Liver (tissue), 3 donors: ENCODE measurements at regions not wholly inside any gene's neighbourhood (a gene's known extent, or its start where the extent isn't known, plus 50 kb on each side); places are given as distances from the start of the nearest gene placed in this dataset.

Experiments
- EGR1 ChIP-seq, 2 donors: IDR thresholded peaks; 2 replicates each; pipeline ENCODE4 v1.6.1; 2016 to 2018; ENCODE audit warnings: antibody characterized with exemption in 2 of 2, low read depth in 2 of 2
- GABPA ChIP-seq, 2 donors: IDR thresholded peaks in 1 of 2; conservative IDR thresholded peaks in 1 of 2; 2 replicates each; pipeline ENCODE4 v1.6.1; 2016; ENCODE audit warnings: antibody characterized with exemption in 2 of 2, mild to moderate bottlenecking in 1 of 2, moderate library complexity in 1 of 2
- JUND ChIP-seq, 2 donors: IDR thresholded peaks; 2 replicates each; pipeline ENCODE4 v1.6.1; 2016; ENCODE audit warnings: antibody characterized with exemption in 2 of 2
- NR2F2 ChIP-seq: IDR thresholded peaks from 2 replicates; pipeline ENCODE4 v1.6.1; 2016; ENCODE audit warnings: antibody characterized with exemption
- RAD21 ChIP-seq, 2 donors: IDR thresholded peaks; 2 replicates each; pipeline ENCODE4 v1.6.1; 2016; ENCODE audit warnings: antibody characterized with exemption in 2 of 2, mild to moderate bottlenecking in 2 of 2
- SP1 ChIP-seq: IDR thresholded peaks from 2 replicates; pipeline ENCODE4 v1.6.1; 2018; ENCODE audit warnings: antibody characterized with exemption, mild to moderate bottlenecking
- TAF1 ChIP-seq: conservative IDR thresholded peaks from 2 replicates; pipeline ENCODE4 v1.6.1; 2016; ENCODE audit warnings: antibody characterized with exemption, mild to moderate bottlenecking
- TF ChIP-seq, protein P1 (sequence below): fragments of 150-350 bp; IDR thresholded peaks from 2 replicates; pipeline ENCODE4 v1.5.1; 2017; ENCODE audit warnings: improper control_type of control experiment, low read depth, low read length; ENCODE audit not compliant: missing input control
- TF ChIP-seq, protein P2 (sequence below): IDR thresholded peaks from 2 replicates; pipeline ENCODE4 v1.6.1; 2016; ENCODE audit warnings: antibody characterized with exemption, mild to moderate bottlenecking
- TF ChIP-seq, protein P3 (sequence below): IDR thresholded peaks from 2 replicates; pipeline ENCODE4 v1.6.1; 2016; ENCODE audit warnings: antibody characterized with exemption
- TF ChIP-seq, protein P4 (sequence below): IDR thresholded peaks from 2 replicates; pipeline ENCODE4 v1.6.1; 2016; ENCODE audit warnings: antibody characterized with exemption
- donor health status: healthy.
- donor health status: healthy.

DNA sequence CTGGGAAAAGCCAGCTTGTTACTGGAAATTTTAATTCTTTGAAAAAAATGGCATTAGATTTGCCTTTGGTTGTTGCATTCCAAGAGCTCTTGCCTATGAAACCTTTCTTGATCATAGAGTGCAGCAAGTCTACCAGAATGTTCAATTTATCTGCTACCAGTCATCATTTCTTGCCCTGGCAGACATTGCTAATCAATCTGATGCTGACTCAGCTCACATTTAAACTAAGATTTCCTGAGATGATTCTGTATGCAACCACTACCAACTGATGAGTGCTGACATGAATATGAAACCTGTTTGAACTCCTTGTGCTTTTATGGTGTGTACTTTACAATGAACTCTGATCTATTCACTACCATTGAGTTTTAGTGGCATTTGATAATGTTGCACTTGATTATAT, 166.5 kb upstream of the SALL1 start:
- TF ChIP-seq TAF1: no peak
- TF ChIP-seq, protein P1, sequence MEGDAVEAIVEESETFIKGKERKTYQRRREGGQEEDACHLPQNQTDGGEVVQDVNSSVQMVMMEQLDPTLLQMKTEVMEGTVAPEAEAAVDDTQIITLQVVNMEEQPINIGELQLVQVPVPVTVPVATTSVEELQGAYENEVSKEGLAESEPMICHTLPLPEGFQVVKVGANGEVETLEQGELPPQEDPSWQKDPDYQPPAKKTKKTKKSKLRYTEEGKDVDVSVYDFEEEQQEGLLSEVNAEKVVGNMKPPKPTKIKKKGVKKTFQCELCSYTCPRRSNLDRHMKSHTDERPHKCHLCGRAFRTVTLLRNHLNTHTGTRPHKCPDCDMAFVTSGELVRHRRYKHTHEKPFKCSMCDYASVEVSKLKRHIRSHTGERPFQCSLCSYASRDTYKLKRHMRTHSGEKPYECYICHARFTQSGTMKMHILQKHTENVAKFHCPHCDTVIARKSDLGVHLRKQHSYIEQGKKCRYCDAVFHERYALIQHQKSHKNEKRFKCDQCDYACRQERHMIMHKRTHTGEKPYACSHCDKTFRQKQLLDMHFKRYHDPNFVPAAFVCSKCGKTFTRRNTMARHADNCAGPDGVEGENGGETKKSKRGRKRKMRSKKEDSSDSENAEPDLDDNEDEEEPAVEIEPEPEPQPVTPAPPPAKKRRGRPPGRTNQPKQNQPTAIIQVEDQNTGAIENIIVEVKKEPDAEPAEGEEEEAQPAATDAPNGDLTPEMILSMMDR: no peak
- TF ChIP-seq JUND (IDR thresholded peaks at IDR 0.05): no peak
- TF ChIP-seq SP1: no peak
- TF ChIP-seq, protein P2, sequence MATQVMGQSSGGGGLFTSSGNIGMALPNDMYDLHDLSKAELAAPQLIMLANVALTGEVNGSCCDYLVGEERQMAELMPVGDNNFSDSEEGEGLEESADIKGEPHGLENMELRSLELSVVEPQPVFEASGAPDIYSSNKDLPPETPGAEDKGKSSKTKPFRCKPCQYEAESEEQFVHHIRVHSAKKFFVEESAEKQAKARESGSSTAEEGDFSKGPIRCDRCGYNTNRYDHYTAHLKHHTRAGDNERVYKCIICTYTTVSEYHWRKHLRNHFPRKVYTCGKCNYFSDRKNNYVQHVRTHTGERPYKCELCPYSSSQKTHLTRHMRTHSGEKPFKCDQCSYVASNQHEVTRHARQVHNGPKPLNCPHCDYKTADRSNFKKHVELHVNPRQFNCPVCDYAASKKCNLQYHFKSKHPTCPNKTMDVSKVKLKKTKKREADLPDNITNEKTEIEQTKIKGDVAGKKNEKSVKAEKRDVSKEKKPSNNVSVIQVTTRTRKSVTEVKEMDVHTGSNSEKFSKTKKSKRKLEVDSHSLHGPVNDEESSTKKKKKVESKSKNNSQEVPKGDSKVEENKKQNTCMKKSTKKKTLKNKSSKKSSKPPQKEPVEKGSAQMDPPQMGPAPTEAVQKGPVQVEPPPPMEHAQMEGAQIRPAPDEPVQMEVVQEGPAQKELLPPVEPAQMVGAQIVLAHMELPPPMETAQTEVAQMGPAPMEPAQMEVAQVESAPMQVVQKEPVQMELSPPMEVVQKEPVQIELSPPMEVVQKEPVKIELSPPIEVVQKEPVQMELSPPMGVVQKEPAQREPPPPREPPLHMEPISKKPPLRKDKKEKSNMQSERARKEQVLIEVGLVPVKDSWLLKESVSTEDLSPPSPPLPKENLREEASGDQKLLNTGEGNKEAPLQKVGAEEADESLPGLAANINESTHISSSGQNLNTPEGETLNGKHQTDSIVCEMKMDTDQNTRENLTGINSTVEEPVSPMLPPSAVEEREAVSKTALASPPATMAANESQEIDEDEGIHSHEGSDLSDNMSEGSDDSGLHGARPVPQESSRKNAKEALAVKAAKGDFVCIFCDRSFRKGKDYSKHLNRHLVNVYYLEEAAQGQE: no peak
- TF ChIP-seq, protein P3, sequence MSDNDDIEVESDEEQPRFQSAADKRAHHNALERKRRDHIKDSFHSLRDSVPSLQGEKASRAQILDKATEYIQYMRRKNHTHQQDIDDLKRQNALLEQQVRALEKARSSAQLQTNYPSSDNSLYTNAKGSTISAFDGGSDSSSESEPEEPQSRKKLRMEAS: no peak
- no peak for TF ChIP-seq RAD21 (IDR thresholded peaks at IDR 0.05)
- no peak for TF ChIP-seq EGR1 (IDR thresholded peaks at IDR 0.05; ENCODE audit: low read depth in 2 of 2)
- no peak for TF ChIP-seq NR2F2
- TF ChIP-seq, protein P4, sequence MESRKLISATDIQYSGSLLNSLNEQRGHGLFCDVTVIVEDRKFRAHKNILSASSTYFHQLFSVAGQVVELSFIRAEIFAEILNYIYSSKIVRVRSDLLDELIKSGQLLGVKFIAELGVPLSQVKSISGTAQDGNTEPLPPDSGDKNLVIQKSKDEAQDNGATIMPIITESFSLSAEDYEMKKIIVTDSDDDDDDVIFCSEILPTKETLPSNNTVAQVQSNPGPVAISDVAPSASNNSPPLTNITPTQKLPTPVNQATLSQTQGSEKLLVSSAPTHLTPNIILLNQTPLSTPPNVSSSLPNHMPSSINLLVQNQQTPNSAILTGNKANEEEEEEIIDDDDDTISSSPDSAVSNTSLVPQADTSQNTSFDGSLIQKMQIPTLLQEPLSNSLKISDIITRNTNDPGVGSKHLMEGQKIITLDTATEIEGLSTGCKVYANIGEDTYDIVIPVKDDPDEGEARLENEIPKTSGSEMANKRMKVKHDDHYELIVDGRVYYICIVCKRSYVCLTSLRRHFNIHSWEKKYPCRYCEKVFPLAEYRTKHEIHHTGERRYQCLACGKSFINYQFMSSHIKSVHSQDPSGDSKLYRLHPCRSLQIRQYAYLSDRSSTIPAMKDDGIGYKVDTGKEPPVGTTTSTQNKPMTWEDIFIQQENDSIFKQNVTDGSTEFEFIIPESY: no peak
- TF ChIP-seq GABPA (IDR thresholded peaks at IDR 0.05 in 1 of 2, conservative IDR thresholded peaks at IDR 0.05 in 1 of 2): no peak
